Mucosa of rectum (tissue), 2 donors: ENCODE measurements at regions not wholly inside any gene's neighbourhood (a gene's known extent, or its start where the extent isn't known, plus 50 kb on each side); places are given as distances from the start of the nearest gene placed in this dataset.
"Not testable (repeated sequence)": the region's sequence is repeated elsewhere in the genome, so short reads cannot be mapped to it uniquely, and the experiment has no call there.

Source experiments
- H3K27ac ChIP-seq, 2 donors: one replicate each; pipeline ENCODE4 v1.7.0; 2013; ENCODE audit warnings: inconsistent platforms in 2 of 2, low read depth in 2 of 2, low read length in 2 of 2
- H3K27me3 ChIP-seq, 2 donors: one replicate each; pipeline ENCODE4 v1.7.0; 2013; ENCODE audit warnings: low read length in 2 of 2; ENCODE audit not compliant: control insufficient read depth in 2 of 2, insufficient read depth in 2 of 2
- H3K36me3 ChIP-seq, 2 donors: one replicate each; pipeline ENCODE4 v1.7.0; 2013; ENCODE audit warnings: low read length in 2 of 2; ENCODE audit not compliant: control insufficient read depth in 2 of 2, insufficient read depth in 2 of 2
- H3K4me1 ChIP-seq, 2 donors: one replicate each; pipeline ENCODE4 v1.7.0; 2013; ENCODE audit warnings: low read length in 2 of 2, mild to moderate bottlenecking in 1 of 2; ENCODE audit not compliant: control insufficient read depth in 2 of 2, insufficient read depth in 2 of 2
- H3K4me3 ChIP-seq, 2 donors: one replicate each; pipeline ENCODE4 v1.7.0; 2013; ENCODE audit warnings: low read length in 2 of 2
- H3K9ac ChIP-seq, 2 donors: one replicate each; pipeline ENCODE4 v1.7.0; 2013; ENCODE audit warnings: low read length in 2 of 2, low read depth in 1 of 2, mild to moderate bottlenecking in 1 of 2
- H3K9me3 ChIP-seq, 2 donors: one replicate each; pipeline ENCODE4 v1.7.0; 2013; ENCODE audit warnings: low read length in 2 of 2; ENCODE audit not compliant: control insufficient read depth in 2 of 2
- donor health status: healthy.
- donor health status: Normal muscosa, but diverticular disease.

DNA sequence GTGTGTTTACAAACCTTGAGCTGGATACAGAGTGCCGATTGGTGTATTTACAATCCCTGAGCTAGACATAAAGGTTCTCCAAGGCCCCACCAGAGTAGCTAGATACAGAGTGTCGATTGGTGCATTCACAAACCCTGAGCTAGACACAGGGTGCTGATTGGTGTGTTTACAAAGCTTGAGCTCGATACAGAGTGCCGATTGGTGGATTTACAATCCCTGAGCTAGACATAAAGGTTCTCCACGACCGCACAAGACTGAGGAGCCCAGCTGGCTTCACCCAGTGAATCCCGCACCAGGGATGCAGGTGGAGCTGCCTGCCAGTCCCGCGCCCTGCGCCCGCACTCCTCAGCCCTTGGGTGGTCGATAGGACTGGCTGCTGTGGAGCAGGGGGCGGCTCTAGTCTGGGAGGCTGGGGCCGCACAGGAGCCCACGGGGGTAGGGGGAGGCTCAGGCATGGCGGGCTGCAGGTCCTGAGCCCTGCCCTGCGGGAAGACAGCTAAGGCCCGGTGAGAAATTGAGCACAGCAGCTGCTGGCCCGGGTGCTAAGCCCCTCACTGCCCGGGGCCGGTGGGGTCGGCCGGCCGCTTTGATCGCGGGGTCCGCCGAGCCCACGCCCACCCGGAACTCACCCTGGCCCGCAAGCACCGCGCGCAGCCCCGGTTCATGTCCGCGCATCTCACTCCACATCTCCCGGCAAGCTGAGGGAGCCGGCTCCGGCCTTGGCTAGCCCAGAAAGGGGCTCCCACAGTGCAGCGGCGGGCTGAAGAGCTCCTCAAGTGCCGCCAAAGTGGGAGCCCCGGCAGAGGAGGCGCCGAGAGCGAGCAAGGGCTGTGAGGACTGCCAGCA is 114.0 kb downstream of the GPX5 start:
- not testable (repeated sequence) for H3K36me3 ChIP-seq, H3K9ac ChIP-seq, H3K4me1 ChIP-seq, H3K27ac ChIP-seq, H3K9me3 ChIP-seq, H3K4me3 ChIP-seq
- H3K27me3 ChIP-seq, result peaks cover 17 to 19% of the 10 kb centered on the region in 2 donors

GRCh38 chr6:28643017-28643740 is 117.5 kb downstream of the GPX5 start:
- Histone ChIP-seq H3K4me1 (no peaks in the 10 kb centered on the region), H3K27ac (no peak overlapping the region), H3K36me3 (no peaks in the 10 kb centered on the region), H3K27me3 (peaks cover 3 to 6% of the 10 kb centered on the region in 2 donors), H3K9ac (no peak overlapping the region), H3K4me3 (no peak overlapping the region), H3K9me3 (no peaks in the 10 kb centered on the region)

DNA sequence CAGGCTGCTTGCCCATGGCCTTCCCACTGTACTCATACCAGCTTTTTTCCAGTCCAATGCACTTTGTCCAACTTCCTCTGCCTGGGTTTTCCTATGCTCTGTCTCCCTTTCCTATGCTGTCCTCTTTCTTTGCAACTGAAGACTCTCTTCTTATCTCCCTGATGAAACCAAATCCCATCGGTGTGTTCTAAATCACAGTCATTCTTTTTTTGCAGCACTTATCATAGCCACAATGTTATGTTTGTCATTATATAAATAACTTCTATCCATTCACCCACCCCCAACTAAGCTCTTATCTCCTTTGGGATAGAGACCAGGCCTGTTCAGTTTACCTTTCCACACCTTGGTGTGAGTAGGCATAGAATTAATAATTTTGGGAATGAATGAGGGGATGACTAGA is 121.0 kb downstream of the GPX5 start:
- H3K27me3 ChIP-seq, result peaks cover 8 to 10% of the 10 kb centered on the region in 2 donors

DNA sequence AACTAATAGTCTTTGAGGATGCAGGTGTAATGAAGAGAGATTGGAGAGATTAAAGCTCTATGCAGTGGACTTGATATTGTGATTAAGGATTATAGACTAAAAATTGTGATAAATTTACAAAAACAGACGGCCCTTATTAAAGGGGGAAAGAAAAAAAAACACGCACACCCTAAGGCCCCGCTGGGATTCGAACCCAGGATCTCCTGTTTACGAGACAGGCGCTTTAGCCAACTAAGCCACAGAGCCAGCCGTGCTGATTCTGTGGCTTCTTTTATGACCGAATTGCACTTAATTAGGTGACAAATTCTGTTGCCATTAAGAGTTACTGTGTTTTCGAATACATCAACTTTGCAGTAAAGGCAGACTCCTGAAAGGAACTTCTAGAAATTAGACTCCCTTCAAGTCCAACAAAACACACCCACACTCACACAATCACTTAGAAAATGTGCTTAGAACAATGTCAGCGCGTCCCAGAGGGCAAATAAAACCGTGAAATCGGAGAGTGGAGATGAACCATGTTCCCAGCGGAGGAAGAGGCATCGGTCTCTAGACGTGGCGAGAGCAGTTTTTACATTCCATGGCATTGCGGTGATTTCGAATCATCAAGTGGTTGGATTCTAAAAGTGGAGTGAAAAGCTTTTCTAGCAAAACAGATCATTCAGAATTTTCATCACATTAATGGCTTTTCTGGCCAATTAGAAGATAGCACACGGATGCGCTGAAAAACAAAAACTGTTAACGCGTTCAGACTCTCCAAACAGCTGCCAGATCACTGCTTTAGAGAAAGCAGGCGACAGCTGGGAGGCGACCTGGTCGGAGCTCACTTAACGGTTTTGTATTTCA is 122.6 kb downstream of the GPX5 start:
- Histone ChIP-seq H3K27ac (no peak overlapping the region), H3K27me3 (peaks cover 8 to 10% of the 10 kb centered on the region in 2 donors), H3K9me3 (no peaks in the 10 kb centered on the region), H3K9ac (no peak overlapping the region), H3K4me1 (peaks cover 0 to 3% of the 10 kb centered on the region in 2 donors), H3K36me3 (no peaks in the 10 kb centered on the region), H3K4me3 (peak overlapping the region in 1 of 2 donors; percentile 68)

More for the DNA sequence above, 121.0 kb downstream of the GPX5 start:
- H3K9me3 ChIP-seq, result no peaks in the 10 kb centered on the region
- H3K9ac ChIP-seq, result no peak overlapping the region
- no peak overlapping the region for H3K4me3 ChIP-seq
- no peaks in the 10 kb centered on the region for H3K36me3 ChIP-seq
- H3K4me1 ChIP-seq, result peaks cover 0 to 3% of the 10 kb centered on the region in 2 donors
- H3K27ac ChIP-seq, result no peak overlapping the region

GRCh38 chr6:28648878-28649375 is 123.2 kb downstream of the GPX5 start:
- H3K4me1 ChIP-seq, result peaks cover 0 to 3% of the 10 kb centered on the region in 2 donors

DNA sequence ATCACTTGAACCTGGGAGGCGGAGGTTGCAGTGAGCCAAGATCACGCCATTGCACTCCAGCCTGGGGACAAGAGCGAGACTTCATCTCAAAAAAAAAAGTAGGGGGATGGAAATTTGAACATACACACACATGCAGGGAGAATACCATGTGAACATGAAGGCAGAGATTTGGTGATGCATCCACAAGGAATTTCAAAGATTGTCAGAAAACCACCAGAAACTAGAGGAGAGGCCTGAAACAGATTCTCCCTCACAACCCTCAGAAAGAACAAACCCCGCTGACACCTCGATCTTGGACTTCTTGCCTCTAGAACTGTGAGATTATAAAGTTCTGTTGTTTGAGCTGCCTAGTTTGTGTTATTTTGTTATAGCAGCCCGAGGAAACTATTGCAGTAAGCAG is 125.5 kb downstream of the GPX5 start:
- H3K4me1 ChIP-seq, result peaks cover 0 to 3% of the 10 kb centered on the region in 2 donors
- H3K4me3 ChIP-seq, result no peak overlapping the region
- H3K9ac ChIP-seq, result no peak overlapping the region
- H3K27me3 ChIP-seq, result peaks cover 7 to 8% of the 10 kb centered on the region in 2 donors
- no peaks in the 10 kb centered on the region for H3K36me3 ChIP-seq
- no peak overlapping the region for H3K27ac ChIP-seq
- H3K9me3 ChIP-seq, result no peaks in the 10 kb centered on the region

More at GRCh38 chr6:28648878-28649375, 123.2 kb downstream of the GPX5 start:
- H3K9me3 ChIP-seq, result no peaks in the 10 kb centered on the region
- no peaks in the 10 kb centered on the region for H3K36me3 ChIP-seq
- H3K4me3 ChIP-seq, result peak overlapping the region in 1 of 2 donors; percentile 68
- H3K27ac ChIP-seq, result no peak overlapping the region
- peaks cover 8 to 10% of the 10 kb centered on the region in 2 donors for H3K27me3 ChIP-seq
- H3K9ac ChIP-seq, result no peak overlapping the region

DNA sequence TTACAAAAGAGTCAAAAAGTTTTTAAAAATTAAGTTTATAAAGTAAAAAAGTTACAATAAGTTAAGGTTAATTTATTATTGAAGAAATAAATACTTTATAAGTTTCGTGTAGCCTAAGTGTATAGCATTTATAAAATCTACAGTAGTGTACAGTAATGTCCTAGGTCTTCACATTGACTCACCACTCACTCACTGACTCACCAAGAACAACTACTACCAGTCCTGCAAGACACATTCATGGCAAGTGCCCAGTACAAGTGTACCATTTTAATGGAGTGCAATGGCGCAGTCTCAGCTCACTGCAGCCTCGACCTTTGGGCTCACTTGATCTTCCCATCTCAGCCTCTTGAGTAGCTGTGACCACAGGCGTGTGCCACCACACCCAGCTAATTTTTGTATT is 128.2 kb downstream of the GPX5 start:
- Histone ChIP-seq H3K36me3 (no peaks in the 10 kb centered on the region), H3K4me1 (peaks cover 4 to 5% of the 10 kb centered on the region in 2 donors), H3K4me3 (no peak overlapping the region), H3K27me3 (peaks cover 11 to 14% of the 10 kb centered on the region in 2 donors), H3K27ac (no peak overlapping the region), H3K9me3 (no peaks in the 10 kb centered on the region), H3K9ac (no peak overlapping the region)

DNA sequence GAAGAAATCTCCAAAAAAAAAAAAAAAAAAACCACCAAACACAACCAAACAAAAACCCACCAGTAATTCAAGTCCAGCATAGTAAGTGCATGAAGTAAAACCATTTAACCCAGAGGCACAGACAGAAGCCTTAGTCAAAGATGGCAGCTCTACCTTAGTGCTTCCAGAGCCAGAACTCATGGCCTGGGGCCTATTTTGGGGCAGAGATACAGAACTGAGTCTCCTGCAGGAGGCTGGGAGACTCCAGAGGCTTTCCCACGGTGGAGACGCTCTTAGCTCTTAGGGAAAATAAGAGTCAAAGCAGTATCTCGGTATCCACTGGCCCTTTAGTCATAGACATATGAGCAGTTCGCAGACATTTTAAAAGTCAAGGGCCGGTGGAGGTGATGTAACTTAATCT is 129.5 kb downstream of the GPX5 start:
- Histone ChIP-seq H3K9ac (no peak overlapping the region), H3K36me3 (no peaks in the 10 kb centered on the region), H3K9me3 (no peaks in the 10 kb centered on the region), H3K4me1 (peaks cover 4% of the 10 kb centered on the region in 2 donors), H3K4me3 (no peak overlapping the region), H3K27ac (no peak overlapping the region), H3K27me3 (peaks cover 13 to 20% of the 10 kb centered on the region in 2 donors)

DNA sequence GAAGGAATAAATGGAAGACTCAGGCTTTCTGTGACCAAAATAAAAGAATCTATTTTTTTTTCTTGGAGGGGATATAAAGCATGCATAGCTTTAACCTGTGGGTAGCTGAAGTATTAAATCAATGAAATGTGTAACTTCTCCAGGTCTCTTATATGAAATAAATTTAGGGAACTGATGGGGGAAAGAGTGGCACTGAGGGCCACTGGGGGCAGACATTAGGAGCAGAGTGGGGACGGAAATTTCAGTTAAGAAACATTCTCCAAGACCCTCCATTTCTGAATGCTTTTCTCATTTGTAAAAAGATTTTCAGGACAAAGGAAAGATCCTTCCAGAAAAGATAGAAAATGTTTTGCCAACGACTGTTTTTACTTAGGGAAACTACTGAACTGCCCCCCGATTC is 131.0 kb downstream of the GPX5 start:
- H3K27ac ChIP-seq, result no peak overlapping the region
- no peaks in the 10 kb centered on the region for H3K36me3 ChIP-seq
- peaks cover 4% of the 10 kb centered on the region in 2 donors for H3K4me1 ChIP-seq
- peaks cover 11 to 20% of the 10 kb centered on the region in 2 donors for H3K27me3 ChIP-seq
- no peak overlapping the region for H3K9ac ChIP-seq
- H3K4me3 ChIP-seq, result no peak overlapping the region
- no peaks in the 10 kb centered on the region for H3K9me3 ChIP-seq
